Nephron (organoid): ENCODE measurements at regions not wholly inside any gene's neighbourhood (a gene's known extent, or its start where the extent isn't known, plus 50 kb on each side); places are given as distances from the start of the nearest gene placed in this dataset.

Experiments used
- H3K27ac Mint-ChIP-seq, 3 experiments: 2 replicates each; pipeline ENCODE4 v1.8.0; 2020; ENCODE audit warnings: mixed read lengths in 3 of 3, mild to moderate bottlenecking in 2 of 3, moderate library complexity in 1 of 3
- H3K27me3 Mint-ChIP-seq: 2 replicates; pipeline ENCODE4 v1.8.0; 2021; ENCODE audit warnings: low read depth, mild to moderate bottlenecking, moderate library complexity, mixed read lengths
- H3K36me3 Mint-ChIP-seq: 2 replicates; pipeline ENCODE4 v1.8.0; 2020; ENCODE audit warnings: low read depth, mixed read lengths
- H3K4me1 Mint-ChIP-seq: 2 replicates; pipeline ENCODE4 v1.8.0; 2020; ENCODE audit warnings: mixed read lengths
- H3K4me3 Mint-ChIP-seq, 3 experiments: 2 replicates each; pipeline ENCODE4 v1.8.0; 2020; ENCODE audit warnings: mild to moderate bottlenecking in 3 of 3, mixed read lengths in 3 of 3, moderate library complexity in 2 of 3
- H3K9me3 Mint-ChIP-seq: 2 replicates; pipeline ENCODE4 v1.8.0; 2020; ENCODE audit warnings: mixed read lengths
- CTCF ChIP-seq, 3 experiments: fragments of 200-600 bp; sonication (generic); IDR thresholded peaks; one replicate each; pipeline ENCODE4 v1.5.0; 2021; ENCODE audit warnings: antibody characterized with exemption in 3 of 3; ENCODE audit not compliant: unreplicated experiment in 3 of 3

DNA sequence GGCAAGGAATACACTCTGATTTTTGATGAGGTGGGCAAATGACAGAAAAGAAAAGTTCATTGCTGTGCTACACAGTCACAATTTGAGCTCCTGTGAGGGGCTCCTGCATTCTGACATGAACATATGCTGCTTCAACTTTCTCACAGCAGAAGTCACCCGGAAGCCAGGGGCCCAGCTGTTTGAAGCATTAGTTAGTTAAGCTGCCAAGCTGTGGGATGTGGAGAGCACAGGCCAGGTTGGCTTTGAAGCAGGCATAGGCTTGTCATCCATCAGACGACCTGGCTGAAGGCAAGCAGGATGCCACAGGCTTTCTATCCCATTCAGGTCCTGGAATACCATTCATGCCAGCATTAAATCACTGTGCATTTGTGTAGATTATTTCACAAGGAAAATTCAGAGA is 63.1 kb downstream of the MTNR1B start:
- Mint-ChIP-seq H3K4me3 (no peak overlapping the region), H3K36me3 (no peaks in the 10 kb centered on the region), H3K4me1 (peaks cover 11% of the 10 kb centered on the region), H3K9me3 (no peaks in the 10 kb centered on the region), H3K27me3 (no peaks in the 10 kb centered on the region), H3K27ac (no peak overlapping the region)
- TF ChIP-seq CTCF (IDR thresholded peaks at IDR 0.05; ENCODE audit: unreplicated experiment in 3 of 3), result no peak

- Mint-ChIP-seq H3K9me3 (no peaks in the 10 kb centered on the region), H3K4me3 (no peak overlapping the region), H3K4me1 (peaks cover 11% of the 10 kb centered on the region), H3K27ac (no peak overlapping the region), H3K36me3 (no peaks in the 10 kb centered on the region), H3K27me3 (no peaks in the 10 kb centered on the region)
- no peak for TF ChIP-seq CTCF (IDR thresholded peaks at IDR 0.05; ENCODE audit: unreplicated experiment in 3 of 3)
These were observed 63.6 kb downstream of the MTNR1B start for GRCh38 chr11:93033093-93033492.

- TF ChIP-seq CTCF (IDR thresholded peaks at IDR 0.05; ENCODE audit: unreplicated experiment in 3 of 3), result no peak
- Mint-ChIP-seq H3K4me1 (peaks cover 11% of the 10 kb centered on the region), H3K4me3 (no peak overlapping the region), H3K9me3 (peaks cover 2% of the 10 kb centered on the region), H3K27ac (no peak overlapping the region), H3K36me3 (no peaks in the 10 kb centered on the region), H3K27me3 (no peaks in the 10 kb centered on the region)
These were observed 64.7 kb downstream of the MTNR1B start for GRCh38 chr11:93034031-93034722.

- TF ChIP-seq CTCF (IDR thresholded peaks at IDR 0.05; ENCODE audit: unreplicated experiment in 3 of 3), result no peak
- H3K27me3 Mint-ChIP-seq, result no peaks in the 10 kb centered on the region
- peaks cover 11% of the 10 kb centered on the region for H3K4me1 Mint-ChIP-seq
- no peaks in the 10 kb centered on the region for H3K36me3 Mint-ChIP-seq
- no peak overlapping the region for H3K27ac Mint-ChIP-seq
- no peak overlapping the region for H3K4me3 Mint-ChIP-seq
- peaks cover 2% of the 10 kb centered on the region for H3K9me3 Mint-ChIP-seq
These were observed 65.2 kb downstream of the MTNR1B start for GRCh38 chr11:93034723-93035039.

DNA sequence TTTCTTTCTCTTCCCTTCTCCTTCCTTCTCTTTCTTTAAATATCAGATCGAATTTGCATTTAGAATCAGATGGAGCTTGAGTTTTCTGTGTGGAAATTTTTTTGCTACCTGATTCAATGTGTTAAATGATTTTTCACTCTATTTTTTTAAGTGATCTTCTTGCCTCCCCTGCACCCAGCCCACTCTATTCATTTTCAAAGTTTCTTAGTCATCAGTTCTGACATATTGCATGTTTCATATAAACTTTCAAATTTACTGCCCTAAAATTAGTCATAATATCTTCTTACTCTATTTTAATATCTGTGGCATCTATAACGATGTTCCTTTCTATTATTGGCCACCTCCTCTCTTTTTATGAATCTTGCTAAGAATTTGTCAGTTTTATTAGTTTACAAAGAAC is 69.1 kb downstream of the MTNR1B start:
- H3K4me3 Mint-ChIP-seq, result no peak overlapping the region
- H3K27me3 Mint-ChIP-seq, result peaks cover 5% of the 10 kb centered on the region
- no peak for TF ChIP-seq CTCF (IDR thresholded peaks at IDR 0.05; ENCODE audit: unreplicated experiment in 3 of 3)

GRCh38 chr11:93039531-93040240 is 70.2 kb downstream of the MTNR1B start:
- Mint-ChIP-seq H3K27me3 (peaks cover 5% of the 10 kb centered on the region), H3K4me1 (no peaks in the 10 kb centered on the region), H3K4me3 (no peak overlapping the region), H3K36me3 (no peaks in the 10 kb centered on the region), H3K27ac (no peak overlapping the region), H3K9me3 (peaks cover 20% of the 10 kb centered on the region)
- no peak for TF ChIP-seq CTCF (IDR thresholded peaks at IDR 0.05; ENCODE audit: unreplicated experiment in 3 of 3)

More for the DNA sequence above, 69.1 kb downstream of the MTNR1B start:
- no peak overlapping the region for H3K27ac Mint-ChIP-seq
- peaks cover 5% of the 10 kb centered on the region for H3K4me1 Mint-ChIP-seq
- H3K36me3 Mint-ChIP-seq, result no peaks in the 10 kb centered on the region
- H3K9me3 Mint-ChIP-seq, result peaks cover 15% of the 10 kb centered on the region
